Activated naive CD8-positive, alpha-beta T cell treated with anti-CD3 and anti-CD28 coated beads for 36 hours (primary cell): ENCODE measurements at regions not wholly inside any gene's neighbourhood (a gene's known extent, or its start where the extent isn't known, plus 50 kb on each side); places are given as distances from the start of the nearest gene placed in this dataset.

Experiments used
- DNase-seq: peaks from one replicate; pipeline ENCODE4 v3.0.0; 2021
- H3K27ac Mint-ChIP-seq: one replicate; pipeline ENCODE4 v1.8.0; 2022; ENCODE audit warnings: mild to moderate bottlenecking, moderate library complexity, mixed read lengths
- H3K27me3 Mint-ChIP-seq: one replicate; pipeline ENCODE4 v1.8.0; 2022; ENCODE audit warnings: mild to moderate bottlenecking, mixed read lengths
- H3K36me3 Mint-ChIP-seq: one replicate; pipeline ENCODE4 v1.8.0; 2021; ENCODE audit warnings: mild to moderate bottlenecking, mixed read lengths
- H3K4me1 Mint-ChIP-seq: one replicate; pipeline ENCODE4 v1.8.0; 2021; ENCODE audit warnings: mixed read lengths
- H3K4me3 Mint-ChIP-seq: one replicate; pipeline ENCODE4 v1.8.0; 2022; ENCODE audit warnings: mild to moderate bottlenecking, moderate library complexity, mixed read lengths
- H3K9me3 Mint-ChIP-seq: one replicate; pipeline ENCODE4 v1.8.0; 2022; ENCODE audit warnings: mixed read lengths

GRCh38 chrX:123049071-123049625 lies 134.9 kb upstream of the GRIA3 start:
- Mint-ChIP-seq H3K4me3 (no peak overlapping the region), H3K4me1 (no peaks in the 10 kb centered on the region), H3K27me3 (no peaks in the 10 kb centered on the region), H3K27ac (no peak overlapping the region), H3K36me3 (no peaks in the 10 kb centered on the region), H3K9me3 (no peaks in the 10 kb centered on the region)
- no peak for DNase-seq

DNA sequence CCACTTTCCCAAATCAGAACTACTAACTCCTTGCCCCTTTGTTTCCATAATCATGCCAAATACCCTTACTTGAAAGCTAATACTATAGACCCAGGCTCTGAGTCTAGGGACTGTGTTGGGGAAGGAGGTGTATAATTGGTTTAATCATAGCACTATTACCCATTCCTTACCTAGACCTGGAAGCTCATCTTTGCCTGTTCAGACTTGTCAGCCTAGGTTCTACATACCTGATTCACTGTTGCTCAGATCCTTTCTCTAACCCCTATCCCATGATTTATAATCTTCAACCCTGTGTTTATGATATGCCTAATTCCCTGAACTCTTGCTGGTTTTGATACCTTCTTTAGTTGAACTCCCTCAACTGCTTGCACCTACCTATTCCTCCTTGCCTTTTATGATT lies 123.1 kb upstream of the GRIA3 start:
- Mint-ChIP-seq H3K27ac (no peak overlapping the region), H3K27me3 (no peaks in the 10 kb centered on the region), H3K9me3 (no peaks in the 10 kb centered on the region), H3K4me1 (no peaks in the 10 kb centered on the region), H3K4me3 (no peak overlapping the region), H3K36me3 (no peaks in the 10 kb centered on the region)
- no peak for DNase-seq

GRCh38 chrX:123064053-123064452 lies 120.0 kb upstream of the GRIA3 start:
- Mint-ChIP-seq H3K9me3 (no peaks in the 10 kb centered on the region), H3K36me3 (no peaks in the 10 kb centered on the region), H3K27me3 (no peaks in the 10 kb centered on the region), H3K4me3 (no peak overlapping the region), H3K4me1 (no peaks in the 10 kb centered on the region), H3K27ac (no peak overlapping the region)
- DNase-seq = no peak

DNA sequence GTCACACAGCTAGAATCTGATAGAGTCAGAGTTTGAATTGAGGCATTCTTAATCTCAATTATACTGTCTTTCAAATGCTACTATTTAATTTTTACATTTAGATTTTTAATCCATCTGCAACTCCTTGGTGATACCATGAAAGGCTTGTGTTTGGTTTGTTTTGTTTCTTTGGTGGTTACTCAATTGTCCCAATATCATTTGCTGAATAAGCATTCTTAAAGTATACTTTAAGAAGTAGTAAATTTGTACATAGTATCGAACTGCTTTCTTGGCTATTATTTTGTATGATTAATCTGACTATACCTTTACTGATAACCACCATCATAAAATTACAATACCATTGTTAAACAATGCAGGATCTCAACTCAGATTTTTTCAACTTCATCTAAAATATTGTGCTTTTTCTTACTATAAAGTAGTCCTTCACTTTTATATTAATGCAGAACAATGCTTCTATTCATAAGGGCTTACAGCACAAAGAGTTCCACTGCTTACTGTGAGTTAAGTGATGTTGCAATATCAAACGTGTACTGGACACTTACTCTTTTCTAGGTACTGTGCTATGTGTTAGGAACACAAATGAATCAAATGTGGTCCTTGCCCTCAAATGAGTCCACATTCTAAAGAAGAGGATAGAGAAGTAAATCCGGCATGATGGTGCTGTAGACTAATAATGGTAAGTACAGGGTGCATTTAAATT lies 111.2 kb upstream of the GRIA3 start:
- Mint-ChIP-seq H3K36me3 (no peaks in the 10 kb centered on the region), H3K27me3 (no peaks in the 10 kb centered on the region), H3K4me1 (no peaks in the 10 kb centered on the region), H3K9me3 (no peaks in the 10 kb centered on the region), H3K4me3 (no peak overlapping the region), H3K27ac (no peak overlapping the region)
- DNase-seq = no peak

DNA sequence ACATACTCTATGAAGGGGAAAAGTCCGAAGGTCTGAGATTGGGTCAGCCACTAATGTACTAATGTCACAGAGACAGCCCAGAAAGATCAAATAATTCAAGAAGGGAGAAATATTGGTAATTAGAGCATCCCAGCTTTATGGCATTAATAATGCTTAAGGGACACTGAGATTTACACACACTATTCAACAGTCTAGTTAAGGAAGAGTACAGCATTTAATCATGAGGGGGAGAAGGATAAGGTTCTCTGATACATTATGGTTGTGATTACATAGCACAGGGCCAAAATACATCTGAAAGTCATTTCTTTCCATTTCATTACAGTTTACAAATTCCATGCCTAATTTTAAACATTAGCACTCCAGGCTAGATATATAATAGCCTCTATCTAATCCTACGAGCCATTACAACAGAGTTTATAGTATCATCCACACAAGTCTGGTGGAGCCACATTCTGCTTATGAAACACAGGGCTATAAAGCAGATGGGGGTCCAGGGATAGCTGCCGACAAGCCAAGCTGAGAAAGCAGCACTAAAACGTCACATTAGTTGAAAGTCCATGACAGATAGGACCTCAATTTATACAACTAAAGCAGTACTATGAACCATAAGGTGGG lies 108.0 kb upstream of the GRIA3 start:
- Mint-ChIP-seq H3K36me3 (no peaks in the 10 kb centered on the region), H3K27me3 (no peaks in the 10 kb centered on the region), H3K9me3 (no peaks in the 10 kb centered on the region), H3K4me3 (no peak overlapping the region), H3K27ac (no peak overlapping the region), H3K4me1 (no peaks in the 10 kb centered on the region)
- DNase-seq = no peak

DNA sequence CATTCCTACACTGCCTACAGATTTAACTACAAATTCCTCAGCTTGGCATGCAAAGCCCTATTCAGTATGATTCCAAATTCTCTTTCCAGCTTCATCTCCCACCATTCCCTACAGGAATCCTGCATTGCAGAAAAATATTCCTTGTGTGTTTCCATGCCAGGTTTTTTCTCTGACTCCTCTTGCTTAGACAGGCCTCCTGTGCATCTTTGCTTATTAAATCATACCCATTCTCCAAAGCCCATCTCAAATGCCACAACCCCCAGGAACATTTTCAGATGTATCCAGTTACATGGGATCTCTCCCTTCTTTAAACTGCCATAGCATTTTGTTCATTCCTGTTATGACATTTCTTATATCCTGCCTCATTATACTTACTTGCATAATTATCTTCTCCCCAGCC lies 106.4 kb upstream of the GRIA3 start:
- Mint-ChIP-seq H3K36me3 (no peaks in the 10 kb centered on the region), H3K4me1 (no peaks in the 10 kb centered on the region), H3K27me3 (no peaks in the 10 kb centered on the region), H3K27ac (no peak overlapping the region), H3K4me3 (no peak overlapping the region), H3K9me3 (no peaks in the 10 kb centered on the region)
- no peak for DNase-seq

- H3K4me1 Mint-ChIP-seq = no peaks in the 10 kb centered on the region
- no peaks in the 10 kb centered on the region for H3K9me3 Mint-ChIP-seq
- H3K36me3 Mint-ChIP-seq = no peaks in the 10 kb centered on the region
- no peak overlapping the region for H3K27ac Mint-ChIP-seq
- H3K27me3 Mint-ChIP-seq = no peaks in the 10 kb centered on the region
- DNase-seq = no peak
- no peak overlapping the region for H3K4me3 Mint-ChIP-seq
These were observed 104.0 kb upstream of the GRIA3 start for GRCh38 chrX:123080065-123080464.

DNA sequence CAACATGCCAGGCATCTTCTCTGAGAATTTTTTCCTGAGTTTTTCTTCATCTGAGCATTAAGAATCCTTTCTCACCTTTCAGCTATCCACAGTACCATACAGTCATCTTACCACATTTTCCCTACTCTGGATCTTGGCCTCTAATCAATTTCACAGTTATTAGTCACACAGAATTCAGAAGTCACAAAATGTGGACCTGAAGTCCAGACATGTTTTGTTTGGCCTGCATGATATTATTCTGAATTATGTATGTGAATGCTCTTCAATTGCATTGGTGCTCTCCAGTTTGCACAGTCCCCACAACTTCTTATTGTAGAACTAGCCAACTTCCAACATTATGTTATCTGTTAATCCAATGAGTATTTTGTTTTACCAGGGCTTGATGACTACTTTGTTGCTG lies 102.3 kb upstream of the GRIA3 start:
- no peaks in the 10 kb centered on the region for H3K27me3 Mint-ChIP-seq
- no peaks in the 10 kb centered on the region for H3K36me3 Mint-ChIP-seq
- DNase-seq = no peak
- H3K4me1 Mint-ChIP-seq = no peaks in the 10 kb centered on the region
- no peak overlapping the region for H3K4me3 Mint-ChIP-seq
- H3K9me3 Mint-ChIP-seq = no peaks in the 10 kb centered on the region
- no peak overlapping the region for H3K27ac Mint-ChIP-seq

- no peaks in the 10 kb centered on the region for H3K9me3 Mint-ChIP-seq
- H3K4me3 Mint-ChIP-seq = no peak overlapping the region
- DNase-seq = no peak
- H3K27ac Mint-ChIP-seq = no peak overlapping the region
- no peaks in the 10 kb centered on the region for H3K27me3 Mint-ChIP-seq
- no peaks in the 10 kb centered on the region for H3K36me3 Mint-ChIP-seq
- no peaks in the 10 kb centered on the region for H3K4me1 Mint-ChIP-seq
These were observed 100.2 kb upstream of the GRIA3 start for GRCh38 chrX:123083924-123084323.

DNA sequence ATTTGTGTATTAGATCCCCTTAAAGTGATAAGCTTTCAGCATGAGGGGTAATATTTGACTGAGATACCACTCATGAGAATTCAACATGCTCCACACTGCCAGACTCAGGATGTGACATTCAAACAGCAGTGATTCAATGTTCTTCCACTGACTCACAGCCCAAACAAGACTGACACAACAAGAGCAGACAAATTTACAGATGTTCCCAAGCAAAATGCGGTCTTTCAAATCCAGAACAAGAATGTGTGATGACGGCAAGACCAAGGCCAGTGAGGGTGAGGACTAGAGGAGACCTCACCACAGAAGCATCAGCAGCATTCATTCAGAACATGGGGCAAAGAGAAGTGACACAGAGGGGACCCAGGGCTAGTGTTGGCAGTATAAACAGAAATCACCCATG lies 99.3 kb upstream of the GRIA3 start:
- Mint-ChIP-seq H3K9me3 (no peaks in the 10 kb centered on the region), H3K27me3 (no peaks in the 10 kb centered on the region), H3K27ac (no peak overlapping the region), H3K4me3 (no peak overlapping the region), H3K4me1 (no peaks in the 10 kb centered on the region), H3K36me3 (no peaks in the 10 kb centered on the region)
- no peak for DNase-seq

DNA sequence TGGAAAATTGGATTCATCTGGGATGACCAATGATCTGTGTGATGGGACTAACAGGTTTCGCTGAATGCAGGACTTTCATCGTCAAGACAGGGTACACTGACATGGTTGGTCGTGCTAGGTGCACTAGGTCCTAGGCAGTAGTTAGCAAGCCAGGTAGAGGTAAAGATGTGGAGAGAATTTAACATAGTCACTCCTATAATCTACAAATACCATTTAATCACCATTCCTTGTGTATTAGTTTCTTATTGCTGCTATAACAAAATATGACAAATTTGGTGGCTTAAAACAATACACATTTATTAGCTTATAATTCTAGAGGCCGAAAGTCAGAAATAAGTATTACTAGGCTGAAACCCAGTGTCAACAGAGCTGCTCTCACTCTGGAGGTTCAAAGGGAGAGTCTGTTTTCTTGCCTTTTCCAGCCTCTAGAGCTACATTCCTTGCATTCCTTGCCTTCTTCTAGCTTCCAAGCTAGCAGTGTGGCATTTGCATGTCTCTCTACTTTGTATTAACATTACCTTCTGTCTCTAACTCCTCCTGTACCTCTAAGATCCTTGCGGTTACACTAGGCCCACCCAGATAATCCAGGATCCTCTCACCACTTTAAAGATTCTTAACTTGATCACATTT lies 98.7 kb upstream of the GRIA3 start:
- no peak for DNase-seq
- Mint-ChIP-seq H3K4me1 (no peaks in the 10 kb centered on the region), H3K9me3 (no peaks in the 10 kb centered on the region), H3K4me3 (no peak overlapping the region), H3K27ac (no peak overlapping the region), H3K27me3 (no peaks in the 10 kb centered on the region), H3K36me3 (no peaks in the 10 kb centered on the region)

GRCh38 chrX:123086768-123087167 lies 97.3 kb upstream of the GRIA3 start:
- Mint-ChIP-seq H3K36me3 (no peaks in the 10 kb centered on the region), H3K27me3 (no peaks in the 10 kb centered on the region), H3K9me3 (no peaks in the 10 kb centered on the region)

GRCh38 chrX:123087326-123087725 lies 96.8 kb upstream of the GRIA3 start:
- DNase-seq = no peak
- no peaks in the 10 kb centered on the region for H3K4me1 Mint-ChIP-seq
- H3K27ac Mint-ChIP-seq = no peak overlapping the region
- no peaks in the 10 kb centered on the region for H3K9me3 Mint-ChIP-seq
- no peaks in the 10 kb centered on the region for H3K27me3 Mint-ChIP-seq
- H3K36me3 Mint-ChIP-seq = no peaks in the 10 kb centered on the region
- no peak overlapping the region for H3K4me3 Mint-ChIP-seq

More at GRCh38 chrX:123086768-123087167, 97.3 kb upstream of the GRIA3 start:
- Mint-ChIP-seq H3K4me1 (no peaks in the 10 kb centered on the region), H3K4me3 (no peak overlapping the region), H3K27ac (no peak overlapping the region)
- no peak for DNase-seq

DNA sequence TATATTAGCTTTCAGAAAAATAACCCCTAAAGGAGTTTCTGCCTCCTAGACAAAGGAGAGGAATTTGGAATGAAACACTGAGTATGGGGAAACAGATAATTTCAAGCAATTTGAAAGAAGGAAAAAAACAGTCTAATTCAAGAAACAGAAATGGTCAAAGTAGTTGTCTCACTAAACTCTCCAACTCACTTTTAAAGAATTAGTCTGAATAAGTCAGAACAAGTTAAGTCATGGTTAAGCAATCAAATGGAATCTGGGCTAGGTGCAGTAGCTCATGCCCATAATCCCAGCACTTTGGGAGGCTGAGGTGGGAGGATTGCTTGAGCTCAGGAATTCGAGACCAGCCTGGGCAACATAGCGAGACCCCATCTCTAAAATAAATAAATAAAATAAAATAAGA lies 95.7 kb upstream of the GRIA3 start:
- no peak for DNase-seq

GRCh38 chrX:123088930-123089329 lies 95.1 kb upstream of the GRIA3 start:
- Mint-ChIP-seq H3K36me3 (no peaks in the 10 kb centered on the region), H3K4me1 (no peaks in the 10 kb centered on the region), H3K27ac (no peak overlapping the region), H3K4me3 (no peak overlapping the region), H3K9me3 (no peaks in the 10 kb centered on the region), H3K27me3 (no peaks in the 10 kb centered on the region)
- DNase-seq = no peak

More for the DNA sequence above, 95.7 kb upstream of the GRIA3 start:
- no peak overlapping the region for H3K27ac Mint-ChIP-seq
- H3K36me3 Mint-ChIP-seq = no peaks in the 10 kb centered on the region
- H3K9me3 Mint-ChIP-seq = no peaks in the 10 kb centered on the region
- H3K27me3 Mint-ChIP-seq = no peaks in the 10 kb centered on the region
- H3K4me3 Mint-ChIP-seq = no peak overlapping the region
- no peaks in the 10 kb centered on the region for H3K4me1 Mint-ChIP-seq

DNA sequence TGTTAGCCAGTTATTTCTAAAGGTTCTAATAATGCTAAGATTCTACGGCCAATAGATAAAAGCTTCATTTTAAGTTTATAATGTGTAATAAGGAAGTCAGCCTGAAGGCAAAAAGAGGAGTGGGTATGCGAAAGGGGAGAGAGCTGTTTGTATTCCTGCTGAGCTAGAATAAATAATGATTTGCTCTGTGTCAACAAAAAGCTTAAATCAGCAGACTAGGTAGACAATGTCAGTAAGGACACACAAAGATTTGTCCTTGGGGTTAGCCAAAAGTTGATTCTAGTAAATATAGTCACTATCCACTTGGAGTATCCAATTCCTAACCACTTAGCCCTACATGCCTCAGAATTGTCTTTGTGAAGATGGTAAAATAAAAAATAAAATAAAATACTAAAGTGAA lies 90.3 kb upstream of the GRIA3 start:
- Mint-ChIP-seq H3K36me3 (no peaks in the 10 kb centered on the region), H3K27ac (no peak overlapping the region), H3K9me3 (peaks cover 1% of the 10 kb centered on the region), H3K27me3 (no peaks in the 10 kb centered on the region), H3K4me3 (no peak overlapping the region), H3K4me1 (no peaks in the 10 kb centered on the region)
- DNase-seq = no peak
